ENCODE measurements at regions not wholly inside any gene's neighbourhood (a gene's known extent, or its start where the extent isn't known, plus 50 kb on each side); places are given as distances from the start of the nearest gene placed in this dataset.

- TF ChIP-seq POLR2A (IDR thresholded peaks at IDR 0.05) (no peak), CTCF (IDR thresholded peaks at IDR 0.05) (no peak)
Observed at GRCh38 chr14:61956517-61956916, 194.3 kb downstream of the SNAPC1 start.

All from testis (tissue), 2 donors.